ENCODE measurements at regions not wholly inside any gene's neighbourhood (a gene's known extent, or its start where the extent isn't known, plus 50 kb on each side); places are given as distances from the start of the nearest gene placed in this dataset.
"Not testable (repeated sequence)": the region's sequence is repeated elsewhere in the genome, so short reads cannot be mapped to it uniquely, and the experiment has no call there.

DNA sequence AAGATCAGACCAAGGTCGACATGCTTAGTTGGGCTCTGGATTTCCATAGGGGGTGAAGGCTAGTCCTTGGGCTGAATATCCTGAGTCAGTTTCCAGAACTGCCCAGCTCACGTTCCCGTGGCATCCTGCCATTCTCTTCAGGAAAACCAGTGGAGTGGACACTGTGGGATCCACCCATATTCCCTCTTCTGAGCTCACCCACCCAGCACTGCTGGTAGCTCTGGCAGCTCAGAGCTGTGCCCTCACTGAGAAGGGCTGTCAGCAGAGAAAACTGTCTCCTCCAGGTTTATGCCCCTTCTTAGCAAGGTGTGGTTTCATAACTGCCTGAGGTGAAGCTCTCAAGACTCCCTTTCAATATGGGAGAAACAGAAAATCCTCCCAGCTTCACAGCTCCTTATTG is 111.7 kb downstream of the GGTLC2 start:
- no peaks in the 10 kb centered on the region for H3K36me3 ChIP-seq (ENCODE audit: low read depth)
- H3K4me1 ChIP-seq (replicated peaks; ENCODE audit: insufficient read depth) = no peaks in the 10 kb centered on the region
- no TSS peak for BruUV-seq (replicated peaks)
- H4K20me1 ChIP-seq (ENCODE audit: insufficient read depth) = no peaks in the 10 kb centered on the region
- no peaks in the 10 kb centered on the region for H3K9me3 ChIP-seq (ENCODE audit: insufficient read depth, low read depth)
- no peak for TF ChIP-seq EZH2 (IDR thresholded peaks at IDR 0.05; ENCODE audit: low read depth)
- TF ChIP-seq, protein P1, sequence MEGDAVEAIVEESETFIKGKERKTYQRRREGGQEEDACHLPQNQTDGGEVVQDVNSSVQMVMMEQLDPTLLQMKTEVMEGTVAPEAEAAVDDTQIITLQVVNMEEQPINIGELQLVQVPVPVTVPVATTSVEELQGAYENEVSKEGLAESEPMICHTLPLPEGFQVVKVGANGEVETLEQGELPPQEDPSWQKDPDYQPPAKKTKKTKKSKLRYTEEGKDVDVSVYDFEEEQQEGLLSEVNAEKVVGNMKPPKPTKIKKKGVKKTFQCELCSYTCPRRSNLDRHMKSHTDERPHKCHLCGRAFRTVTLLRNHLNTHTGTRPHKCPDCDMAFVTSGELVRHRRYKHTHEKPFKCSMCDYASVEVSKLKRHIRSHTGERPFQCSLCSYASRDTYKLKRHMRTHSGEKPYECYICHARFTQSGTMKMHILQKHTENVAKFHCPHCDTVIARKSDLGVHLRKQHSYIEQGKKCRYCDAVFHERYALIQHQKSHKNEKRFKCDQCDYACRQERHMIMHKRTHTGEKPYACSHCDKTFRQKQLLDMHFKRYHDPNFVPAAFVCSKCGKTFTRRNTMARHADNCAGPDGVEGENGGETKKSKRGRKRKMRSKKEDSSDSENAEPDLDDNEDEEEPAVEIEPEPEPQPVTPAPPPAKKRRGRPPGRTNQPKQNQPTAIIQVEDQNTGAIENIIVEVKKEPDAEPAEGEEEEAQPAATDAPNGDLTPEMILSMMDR (conservative IDR thresholded peaks at IDR 0.05) = no peak
- ChIA-PET POLR2A (ENCODE audit: unreplicated experiment) (no interaction called here), CTCF (no interaction called here)
- peaks cover 8% of the 10 kb centered on the region; the same call in 1 of the 2 replicates for H3K27me3 ChIP-seq (ENCODE audit: insufficient read depth, low read depth)
- no peaks in the 10 kb centered on the region for H3F3A ChIP-seq (ENCODE audit: insufficient read depth, low read depth)
- no peaks in the 10 kb centered on the region for H3K9me2 ChIP-seq (ENCODE audit: insufficient read depth)
- DNase-seq = no peak
- H2AFZ ChIP-seq = no peak overlapping the region
- H3K4me2 ChIP-seq = no peak overlapping the region
- no peaks in the 10 kb centered on the region for H3K79me2 ChIP-seq (ENCODE audit: low read depth)
- intact Hi-C loops (cut with micrococcal nuclease; ENCODE audit: unreplicated experiment) = no loop called here
- H3K27ac ChIP-seq = no peak overlapping the region
- no peak overlapping the region for H3K4me3 ChIP-seq

DNA sequence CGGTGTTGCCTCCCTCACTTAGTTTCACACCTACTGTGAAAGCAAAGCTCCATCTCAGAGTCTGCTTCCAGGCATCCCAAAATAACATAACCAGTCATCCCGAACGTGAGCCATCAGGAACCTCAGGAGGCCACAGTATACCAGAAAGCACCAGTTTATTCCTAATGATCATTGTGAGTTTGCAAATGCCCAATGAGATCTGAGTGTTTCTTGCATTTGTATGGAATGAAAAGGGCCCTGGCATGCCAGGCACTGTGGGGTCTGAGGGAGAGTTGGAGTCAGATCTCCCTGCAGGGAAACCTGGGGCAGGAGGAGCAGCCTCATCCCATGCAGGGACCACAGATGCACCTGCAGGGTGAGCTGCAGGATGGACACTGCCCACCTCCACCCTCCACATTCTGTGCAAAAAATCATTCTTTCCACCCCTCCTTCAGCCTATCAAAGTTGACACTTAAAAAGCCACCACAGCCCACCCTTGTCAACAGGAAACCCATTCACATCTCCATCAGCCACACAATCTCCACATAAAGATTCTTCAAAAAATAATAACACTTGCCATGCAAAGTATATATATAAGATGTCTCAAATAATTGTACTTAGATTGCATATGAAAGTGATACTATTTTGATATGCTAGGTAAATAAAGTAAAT is 112.3 kb downstream of the GGTLC2 start:
- H2AFZ ChIP-seq; H3K27me3 ChIP-seq (ENCODE audit: insufficient read depth, low read depth); H4K20me1 ChIP-seq (ENCODE audit: insufficient read depth); H3K4me1 ChIP-seq (replicated peaks; ENCODE audit: insufficient read depth); H3K79me2 ChIP-seq (ENCODE audit: low read depth); H3K36me3 ChIP-seq (ENCODE audit: low read depth); intact Hi-C loops (cut with micrococcal nuclease; ENCODE audit: unreplicated experiment); H3F3A ChIP-seq (ENCODE audit: insufficient read depth, low read depth); H3K4me2 ChIP-seq; POLR2A ChIA-PET (ENCODE audit: unreplicated experiment); DNase-seq; H3K9me2 ChIP-seq (ENCODE audit: insufficient read depth); H3K27ac ChIP-seq; BruUV-seq (replicated peaks); CTCF ChIA-PET; H3K9me3 ChIP-seq (ENCODE audit: insufficient read depth, low read depth); H3K4me3 ChIP-seq: not testable (repeated sequence)

DNA sequence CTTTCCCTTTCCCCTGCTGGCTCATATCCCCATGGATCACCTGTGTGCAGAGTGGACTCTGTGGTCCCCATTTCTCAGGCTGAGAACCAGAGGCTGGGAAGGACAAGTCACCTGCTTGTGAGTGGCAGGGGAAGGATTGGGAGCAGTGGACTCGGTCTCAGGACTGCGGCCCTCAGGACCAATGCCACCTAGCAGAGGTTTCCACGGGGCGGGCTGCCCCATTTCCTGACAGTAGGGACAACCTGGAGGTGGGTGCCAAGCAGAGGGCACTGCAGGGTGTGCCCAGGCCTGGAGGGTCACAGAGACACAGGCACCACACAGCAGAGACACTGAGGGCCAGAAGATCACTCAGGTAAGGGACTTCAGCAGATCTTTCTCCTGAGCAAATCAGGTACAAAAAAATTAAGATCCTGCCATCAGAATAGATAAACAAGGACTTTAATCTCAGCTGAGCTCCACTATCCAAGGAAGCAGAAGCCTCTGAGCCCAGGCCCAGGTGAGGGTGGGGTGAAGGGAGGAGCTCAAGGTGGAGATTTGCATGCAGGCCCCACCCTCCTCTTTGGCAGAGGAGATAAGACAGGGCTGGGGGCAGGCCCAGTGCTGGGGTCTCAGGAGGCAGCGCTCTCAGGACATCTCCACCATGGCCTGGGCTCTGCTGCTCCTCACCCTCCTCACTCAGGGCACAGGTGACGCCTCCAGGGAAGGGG is 113.8 kb downstream of the GGTLC2 start:
- H3K36me3 ChIP-seq (ENCODE audit: low read depth); H3K4me2 ChIP-seq; intact Hi-C loops (cut with micrococcal nuclease; ENCODE audit: unreplicated experiment); H3K4me3 ChIP-seq; H2AFZ ChIP-seq; DNase-seq; H3F3A ChIP-seq (ENCODE audit: insufficient read depth, low read depth); H3K9me2 ChIP-seq (ENCODE audit: insufficient read depth); BruUV-seq (replicated peaks); H3K4me1 ChIP-seq (replicated peaks; ENCODE audit: insufficient read depth); CTCF ChIA-PET; H3K27ac ChIP-seq; POLR2A ChIA-PET (ENCODE audit: unreplicated experiment); H3K79me2 ChIP-seq (ENCODE audit: low read depth); H4K20me1 ChIP-seq (ENCODE audit: insufficient read depth); H3K9me3 ChIP-seq (ENCODE audit: insufficient read depth, low read depth): not testable (repeated sequence)
- peaks cover 11% of the 10 kb centered on the region; the same call in 1 of the 2 replicates for H3K27me3 ChIP-seq (ENCODE audit: insufficient read depth, low read depth)

DNA sequence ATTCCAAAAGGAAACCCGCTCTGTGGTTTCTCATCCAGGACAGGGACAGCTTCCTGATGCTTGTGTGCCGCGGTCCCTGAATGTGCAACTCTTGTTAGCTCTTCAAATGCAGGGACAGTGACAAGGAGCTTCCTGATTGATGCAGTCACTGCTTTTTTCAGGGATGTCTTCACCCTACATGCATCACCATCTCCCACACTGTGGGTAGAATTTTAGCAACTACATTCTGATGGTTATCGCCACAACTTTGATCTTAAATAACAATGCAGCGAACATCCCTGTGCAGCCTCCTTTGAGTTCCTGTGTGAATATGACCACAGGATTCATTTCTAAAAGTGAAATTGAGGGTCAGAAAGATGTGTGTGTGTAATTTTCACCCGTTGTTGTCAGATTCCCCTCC is 115.0 kb downstream of the GGTLC2 start:
- Histone ChIP-seq H3K36me3 (ENCODE audit: low read depth) (no peaks in the 10 kb centered on the region), H3K4me2 (no peak overlapping the region), H3K4me3 (no peak overlapping the region), H2AFZ (no peak overlapping the region), H3K9me2 (ENCODE audit: insufficient read depth) (no peaks in the 10 kb centered on the region), H3K4me1 (replicated peaks; ENCODE audit: insufficient read depth) (no peaks in the 10 kb centered on the region), H3K79me2 (ENCODE audit: low read depth) (no peaks in the 10 kb centered on the region), H4K20me1 (ENCODE audit: insufficient read depth) (no peaks in the 10 kb centered on the region), H3K9me3 (ENCODE audit: insufficient read depth, low read depth) (no peaks in the 10 kb centered on the region), H3K27ac (no peak overlapping the region), H3F3A (ENCODE audit: insufficient read depth, low read depth) (no peaks in the 10 kb centered on the region), H3K27me3 (ENCODE audit: insufficient read depth, low read depth) (peaks cover 11% of the 10 kb centered on the region; the same call in 1 of the 2 replicates)
- TF ChIP-seq EZH2 (IDR thresholded peaks at IDR 0.05; ENCODE audit: low read depth) = no peak
- TF ChIP-seq, protein P1 (conservative IDR thresholded peaks at IDR 0.05) = no peak
- intact Hi-C loops (cut with micrococcal nuclease; ENCODE audit: unreplicated experiment) = no loop called here
- ChIA-PET CTCF (no interaction called here), POLR2A (ENCODE audit: unreplicated experiment) (no interaction called here)
- DNase-seq = no peak
- no TSS peak for BruUV-seq (replicated peaks)

Measured in PC-9 (cell line).